Ammon's horn (tissue), 1 donor: ENCODE measurements at regions not wholly inside any gene's neighbourhood (a gene's known extent, or its start where the extent isn't known, plus 50 kb on each side); places are given as distances from the start of the nearest gene placed in this dataset.
A peak's percentile ranks its signal among the peaks of the same experiment; 100 is the strongest.

Experiments
- DNase-seq: peaks from one replicate; pipeline ENCODE4 v3.0.0-alpha.2; 2016; ENCODE audit warnings: low spot score

DNA sequence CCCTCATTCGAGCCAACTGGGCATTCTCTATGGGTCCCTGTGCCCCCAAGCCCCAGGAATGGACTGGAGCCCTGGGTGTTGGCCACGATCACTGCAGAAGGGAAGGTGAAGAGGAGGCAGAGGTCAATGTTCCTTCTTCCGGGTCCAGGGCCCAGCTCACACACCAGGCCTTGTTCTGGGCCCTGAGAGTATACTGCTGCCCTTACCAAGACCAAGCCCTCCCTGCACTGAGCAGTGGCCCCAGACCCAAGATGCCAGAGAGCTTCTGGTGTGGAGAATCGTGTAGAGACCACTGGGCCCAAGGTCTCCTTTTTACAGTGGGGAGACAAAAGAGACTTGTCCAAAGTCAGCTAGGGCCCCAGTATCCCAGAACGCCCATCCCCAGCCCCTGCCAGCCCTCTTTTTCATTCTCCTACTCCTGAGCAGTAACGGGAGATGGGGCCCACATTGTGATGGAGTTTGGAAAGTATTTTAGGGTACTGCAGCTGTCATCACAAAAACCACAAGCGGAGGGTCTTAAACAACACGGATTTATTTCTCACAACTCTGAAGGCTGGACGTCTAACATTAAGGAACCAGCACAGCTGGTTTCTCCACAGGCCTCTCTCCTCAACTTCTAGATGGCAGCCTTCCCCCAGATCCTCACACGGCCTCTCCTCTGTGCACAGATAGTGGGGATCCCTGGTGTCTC is 79.4 kb downstream of the PDGFA start:
- DNase-seq = no peak

DNA sequence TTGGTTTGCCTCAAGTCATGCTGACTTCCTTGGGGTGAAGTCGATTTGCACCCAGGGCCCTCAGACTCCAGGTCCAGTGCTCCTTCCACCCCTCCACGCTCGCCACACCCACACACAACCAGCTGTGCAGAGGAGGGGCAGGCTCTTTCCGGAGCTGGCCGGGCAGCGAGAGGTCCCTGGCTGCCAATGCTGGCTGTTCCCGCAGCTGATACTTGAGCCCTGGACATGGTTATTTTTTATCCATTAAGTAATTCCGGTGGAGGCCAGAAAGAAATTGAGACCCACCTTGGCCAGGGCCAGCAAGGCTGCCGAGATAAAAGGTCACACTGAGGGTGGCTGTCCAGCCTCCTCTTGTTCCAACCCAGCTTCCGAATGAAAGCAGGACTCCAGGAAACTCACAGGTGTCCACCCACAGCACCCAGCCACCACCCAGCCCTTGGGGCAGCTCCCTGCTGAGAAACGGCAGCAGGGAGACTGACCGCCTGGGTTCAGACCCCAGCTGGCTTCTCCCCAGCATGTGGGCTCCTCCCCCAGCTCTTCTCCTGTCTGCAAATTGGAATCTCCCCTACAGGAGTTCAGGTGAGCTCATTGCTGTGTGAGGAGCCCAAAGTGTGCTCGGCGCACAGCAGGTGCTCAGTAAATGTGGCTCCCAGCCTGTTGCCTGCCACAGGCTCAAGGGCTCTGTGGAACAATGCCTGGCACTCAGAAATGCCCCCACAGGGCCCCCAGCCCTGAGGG is 77.8 kb downstream of the PDGFA start:
- DNase-seq = no peak

DNA sequence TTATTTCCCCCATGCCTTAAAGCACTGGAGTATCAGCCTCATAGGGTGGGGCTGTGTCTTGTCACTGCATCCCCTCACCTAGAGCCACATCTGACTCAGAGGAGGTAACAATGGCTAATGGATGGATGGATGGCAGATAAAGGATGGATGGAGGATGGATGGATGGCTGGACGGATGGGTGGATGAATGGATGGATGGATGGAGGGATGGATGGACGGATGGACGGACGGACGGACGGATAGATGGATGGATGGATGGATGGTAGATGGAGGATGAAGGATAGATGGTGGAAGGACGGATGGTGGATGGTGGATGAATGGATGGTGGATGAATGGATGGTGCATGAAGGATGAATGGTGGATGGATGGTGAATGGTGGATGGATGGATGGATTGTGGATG is 77.2 kb downstream of the PDGFA start:
- DNase-seq = no peak

DNA sequence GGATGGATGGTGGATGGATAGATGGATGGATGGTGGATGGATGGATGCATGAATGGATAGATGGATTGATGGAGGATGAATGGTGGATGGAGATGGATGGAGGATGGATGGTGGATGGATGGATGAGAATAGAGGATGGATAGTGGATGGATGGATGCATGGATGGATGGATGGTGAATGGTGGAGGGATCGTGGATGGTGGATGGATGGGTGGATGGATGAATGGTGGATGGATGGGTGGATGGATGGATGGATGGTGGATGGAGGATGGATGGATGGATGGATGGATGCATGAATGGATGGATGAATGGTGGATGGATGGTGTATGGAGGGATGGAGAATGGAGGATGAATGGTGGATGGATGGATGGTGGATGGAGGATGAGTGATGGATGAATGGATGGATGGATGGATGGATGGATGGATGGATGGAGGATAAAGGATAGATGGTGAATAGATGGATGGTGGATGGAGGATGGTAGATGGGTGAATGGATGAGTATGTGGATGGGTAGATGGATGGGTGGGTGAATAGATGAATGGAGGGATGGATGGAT is 76.3 kb downstream of the PDGFA start:
- DNase-seq = no peak

DNA sequence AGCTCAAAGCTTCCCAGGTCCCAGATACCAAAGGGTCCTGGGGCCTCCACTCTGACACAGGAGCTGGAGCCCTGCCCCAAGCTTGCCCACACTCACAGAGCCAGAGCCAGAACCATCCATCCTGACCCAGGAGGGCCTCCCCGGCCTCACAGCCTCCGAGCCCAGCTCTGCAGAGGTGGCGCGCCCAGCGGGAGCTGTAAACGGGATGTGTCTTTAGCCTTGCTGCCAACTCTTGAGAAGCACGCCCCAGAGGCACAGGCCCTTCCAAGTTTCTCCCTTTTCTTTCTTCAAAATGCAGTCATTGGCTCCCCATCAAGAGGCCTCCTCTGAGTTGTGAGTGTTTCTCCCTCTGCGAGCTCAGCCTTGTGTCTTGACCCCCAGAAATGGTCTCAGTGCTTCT is 75.0 kb downstream of the PDGFA start:
- peak; percentile 28 for DNase-seq

DNA sequence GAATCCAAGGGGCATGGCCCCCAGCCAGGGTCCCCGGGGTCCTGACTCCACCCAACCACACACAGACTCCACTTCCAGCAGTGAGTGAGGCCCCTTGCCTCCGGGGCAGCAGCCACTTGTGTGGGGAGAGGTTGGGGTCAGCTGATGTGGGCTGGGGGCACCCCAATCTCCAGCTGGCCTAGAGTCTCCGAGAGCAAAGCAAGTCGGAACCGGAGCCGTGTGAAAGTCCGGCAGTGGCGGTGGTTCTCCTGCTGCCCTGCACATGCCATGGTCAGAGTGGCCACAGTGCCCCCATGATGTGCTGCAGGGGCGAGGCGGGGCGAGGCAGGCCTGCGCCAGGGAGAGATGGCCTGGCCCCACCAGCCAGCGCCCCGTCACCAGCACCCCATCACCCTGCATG is 74.6 kb downstream of the PDGFA start:
- no peak for DNase-seq

DNA sequence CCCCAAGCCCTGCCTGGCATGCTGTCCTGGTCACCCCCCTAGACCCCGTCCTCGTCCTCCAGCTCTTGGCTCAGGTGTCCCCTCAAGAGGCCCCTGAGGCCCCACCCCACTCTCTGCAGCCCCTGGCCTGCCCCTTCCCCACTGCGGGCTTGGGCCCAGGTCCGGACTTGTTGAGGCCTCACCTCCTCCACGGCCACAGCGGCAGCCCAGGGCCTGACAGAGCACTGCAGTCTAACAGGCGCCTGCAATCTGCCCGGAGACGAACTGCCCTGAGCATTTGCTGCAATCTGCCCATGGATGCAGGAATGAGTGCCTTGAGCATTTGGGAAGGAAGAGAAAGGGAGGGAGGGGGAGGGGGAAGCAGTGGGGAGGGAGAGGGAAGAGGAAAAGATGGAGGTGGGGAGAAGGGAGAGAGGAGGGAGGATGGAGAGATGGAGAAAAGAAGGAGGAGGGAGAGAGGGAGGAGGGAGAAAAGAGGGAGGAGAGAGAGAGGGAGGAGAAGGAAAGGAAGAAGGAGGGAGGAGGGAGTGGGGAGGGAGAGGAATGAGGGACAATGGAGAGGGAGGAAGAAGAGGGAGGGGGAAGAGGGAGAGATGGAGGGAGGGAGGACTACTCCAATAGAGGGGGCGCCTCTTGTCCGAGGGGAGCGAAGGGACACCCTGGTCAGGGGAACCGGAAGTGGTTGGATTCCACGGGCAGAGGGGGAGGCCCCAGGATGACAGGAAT is 73.9 kb downstream of the PDGFA start:
- no peak for DNase-seq

DNA sequence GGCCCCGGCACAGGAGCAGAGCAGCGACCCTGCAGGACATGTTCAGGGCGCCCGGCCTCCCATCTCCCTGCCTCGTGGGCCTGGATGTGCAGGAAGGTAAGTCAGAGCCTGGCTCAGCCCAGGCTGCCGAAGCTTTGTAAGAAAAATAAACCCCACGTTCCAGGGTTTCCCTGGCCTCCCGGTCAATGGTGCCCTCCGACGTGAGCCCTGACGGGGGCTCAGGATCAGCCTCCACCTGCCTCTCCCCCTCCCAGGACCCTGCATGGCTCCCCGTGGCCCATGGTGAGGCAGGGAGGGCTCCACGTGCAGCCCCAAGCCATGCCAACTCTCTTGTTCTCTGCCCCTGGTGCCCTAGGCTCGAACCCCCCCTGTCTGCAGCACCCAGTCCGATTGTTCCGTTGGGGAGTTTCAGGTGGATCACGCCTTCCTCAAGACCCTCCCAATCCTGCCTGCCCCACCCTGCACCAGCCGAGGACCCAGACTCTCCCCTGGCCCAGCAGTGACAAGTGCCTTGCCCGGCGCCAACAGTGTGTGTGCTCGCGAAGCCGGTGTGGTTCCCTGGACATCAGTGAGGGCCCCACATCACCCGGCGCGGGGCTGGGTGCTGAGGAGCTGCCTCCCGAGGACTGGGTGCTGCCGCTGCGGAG is 73.2 kb downstream of the PDGFA start:
- DNase-seq = no peak
